PFSK-1 (cell line): ENCODE measurements at regions not wholly inside any gene's neighbourhood (a gene's known extent, or its start where the extent isn't known, plus 50 kb on each side); places are given as distances from the start of the nearest gene placed in this dataset.

Experiments
- FOXP2 ChIP-seq: optimal IDR thresholded peaks from 2 replicates; pipeline ENCODE3; 2011; ENCODE audit warnings: borderline replicate concordance, control low read depth, inconsistent platforms; ENCODE audit not compliant: insufficient read depth; ENCODE audit errors: extremely low read length, extremely low read depth
- POLR2AphosphoS5 ChIP-seq: IDR thresholded peaks from 2 replicates; pipeline ENCODE4 v1.6.1; 2012; ENCODE audit warnings: low read depth, mild to moderate bottlenecking, control low read depth, low read length, moderate library complexity
- SIN3A ChIP-seq: IDR thresholded peaks from 2 replicates; pipeline ENCODE4 v1.6.1; 2012; ENCODE audit warnings: mild to moderate bottlenecking, low read length, moderate library complexity, borderline replicate concordance; ENCODE audit not compliant: insufficient read depth
- TAF1 ChIP-seq: IDR thresholded peaks from 2 replicates; pipeline ENCODE4 v1.6.1; 2012; ENCODE audit warnings: low read length, control low read depth, borderline replicate concordance; ENCODE audit not compliant: insufficient read depth
- TF ChIP-seq, protein P1 (sequence below), 2 experiments: IDR thresholded peaks; 2 replicates each; pipeline versions ENCODE4 v1.6.1 to v1.8.0; 2011 to 2012; ENCODE audit warnings: low read depth in 2 of 2, low read length in 2 of 2, control low read depth in 1 of 2, inconsistent platforms in 1 of 2, mild to moderate bottlenecking in 1 of 2, moderate library complexity in 1 of 2; ENCODE audit not compliant: insufficient read depth in 1 of 2

- TF ChIP-seq FOXP2 (no peak), POLR2AphosphoS5 (no peak), TAF1 (no peak), SIN3A (no peak)
- TF ChIP-seq, protein P1, sequence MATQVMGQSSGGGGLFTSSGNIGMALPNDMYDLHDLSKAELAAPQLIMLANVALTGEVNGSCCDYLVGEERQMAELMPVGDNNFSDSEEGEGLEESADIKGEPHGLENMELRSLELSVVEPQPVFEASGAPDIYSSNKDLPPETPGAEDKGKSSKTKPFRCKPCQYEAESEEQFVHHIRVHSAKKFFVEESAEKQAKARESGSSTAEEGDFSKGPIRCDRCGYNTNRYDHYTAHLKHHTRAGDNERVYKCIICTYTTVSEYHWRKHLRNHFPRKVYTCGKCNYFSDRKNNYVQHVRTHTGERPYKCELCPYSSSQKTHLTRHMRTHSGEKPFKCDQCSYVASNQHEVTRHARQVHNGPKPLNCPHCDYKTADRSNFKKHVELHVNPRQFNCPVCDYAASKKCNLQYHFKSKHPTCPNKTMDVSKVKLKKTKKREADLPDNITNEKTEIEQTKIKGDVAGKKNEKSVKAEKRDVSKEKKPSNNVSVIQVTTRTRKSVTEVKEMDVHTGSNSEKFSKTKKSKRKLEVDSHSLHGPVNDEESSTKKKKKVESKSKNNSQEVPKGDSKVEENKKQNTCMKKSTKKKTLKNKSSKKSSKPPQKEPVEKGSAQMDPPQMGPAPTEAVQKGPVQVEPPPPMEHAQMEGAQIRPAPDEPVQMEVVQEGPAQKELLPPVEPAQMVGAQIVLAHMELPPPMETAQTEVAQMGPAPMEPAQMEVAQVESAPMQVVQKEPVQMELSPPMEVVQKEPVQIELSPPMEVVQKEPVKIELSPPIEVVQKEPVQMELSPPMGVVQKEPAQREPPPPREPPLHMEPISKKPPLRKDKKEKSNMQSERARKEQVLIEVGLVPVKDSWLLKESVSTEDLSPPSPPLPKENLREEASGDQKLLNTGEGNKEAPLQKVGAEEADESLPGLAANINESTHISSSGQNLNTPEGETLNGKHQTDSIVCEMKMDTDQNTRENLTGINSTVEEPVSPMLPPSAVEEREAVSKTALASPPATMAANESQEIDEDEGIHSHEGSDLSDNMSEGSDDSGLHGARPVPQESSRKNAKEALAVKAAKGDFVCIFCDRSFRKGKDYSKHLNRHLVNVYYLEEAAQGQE (IDR thresholded peaks at IDR 0.05; ENCODE audit: insufficient read depth in 1 of 2, low read depth in 2 of 2, low read length in 2 of 2) = no peak
Measured at GRCh38 chr13:34013061-34013460, 195.1 kb downstream of the RFC3 start.

GRCh38 chr13:34017231-34017630 lies 199.3 kb downstream of the RFC3 start:
- TF ChIP-seq POLR2AphosphoS5 (no peak), FOXP2 (no peak), SIN3A (no peak), TAF1 (no peak)
- TF ChIP-seq, protein P1 (IDR thresholded peaks at IDR 0.05; ENCODE audit: insufficient read depth in 1 of 2, low read depth in 2 of 2, low read length in 2 of 2) = no peak

GRCh38 chr13:34019870-34020269 lies 201.9 kb downstream of the RFC3 start:
- TF ChIP-seq SIN3A (no peak), TAF1 (no peak), FOXP2 (no peak), POLR2AphosphoS5 (no peak)
- TF ChIP-seq, protein P1 (IDR thresholded peaks at IDR 0.05; ENCODE audit: insufficient read depth in 1 of 2, low read depth in 2 of 2, low read length in 2 of 2) = no peak

DNA sequence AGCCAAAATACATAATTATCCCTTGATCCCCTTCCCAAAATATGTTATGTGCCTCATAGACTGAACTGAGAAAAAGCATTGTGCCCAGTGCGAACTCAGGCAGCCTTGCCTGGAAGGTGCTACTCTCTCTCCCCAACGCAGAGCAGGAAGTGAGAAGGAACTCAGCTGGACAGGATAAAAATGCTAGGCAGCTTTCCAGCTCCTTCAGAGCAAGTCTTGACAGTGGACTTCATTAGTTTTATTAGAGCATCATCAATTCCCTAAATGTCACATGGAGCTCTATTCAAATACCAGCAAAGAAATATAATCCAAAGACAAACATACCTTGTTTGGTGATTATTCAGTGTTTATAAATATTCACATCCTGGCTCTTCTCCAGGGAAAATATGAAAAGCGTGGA lies 202.4 kb downstream of the RFC3 start:
- TF ChIP-seq POLR2AphosphoS5 (no peak), FOXP2 (no peak), TAF1 (no peak), SIN3A (no peak)
- TF ChIP-seq, protein P1 (IDR thresholded peaks at IDR 0.05; ENCODE audit: insufficient read depth in 1 of 2, low read depth in 2 of 2, low read length in 2 of 2) = no peak

- TF ChIP-seq FOXP2 (no peak), TAF1 (no peak), POLR2AphosphoS5 (no peak), SIN3A (no peak)
- TF ChIP-seq, protein P1 (IDR thresholded peaks at IDR 0.05; ENCODE audit: insufficient read depth in 1 of 2, low read depth in 2 of 2, low read length in 2 of 2) = no peak
Measured at GRCh38 chr13:34021619-34022018, 203.7 kb downstream of the RFC3 start.
